ENCODE measurements at regions not wholly inside any gene's neighbourhood (a gene's known extent, or its start where the extent isn't known, plus 50 kb on each side); places are given as distances from the start of the nearest gene placed in this dataset.

- TF ChIP-seq CTCF (IDR thresholded peaks at IDR 0.05; ENCODE audit: insufficient read depth, low read length, poor library complexity, severe bottlenecking): no peak
- Histone ChIP-seq H3K36me3 (ENCODE audit: control insufficient read depth, insufficient read depth, low read length) (no peaks in the 10 kb centered on the region), H3K4me3 (replicated peaks; ENCODE audit: low read depth, low read length) (no peak overlapping the region), H3K27me3 (replicated peaks; ENCODE audit: control insufficient read depth, insufficient read depth, low read length) (no peaks in the 10 kb centered on the region)
- DNase-seq (ENCODE audit: extremely low read depth, insufficient read length): no peak
These were observed 54.9 kb upstream of the BACE2 start for GRCh38 chr21:41112740-41113692.

- no peak for TF ChIP-seq CTCF (IDR thresholded peaks at IDR 0.05; ENCODE audit: insufficient read depth, low read length, poor library complexity, severe bottlenecking)
- DNase-seq (ENCODE audit: extremely low read depth, insufficient read length): no peak
- Histone ChIP-seq H3K4me3 (replicated peaks; ENCODE audit: low read depth, low read length) (no peak overlapping the region), H3K36me3 (ENCODE audit: control insufficient read depth, insufficient read depth, low read length) (no peaks in the 10 kb centered on the region), H3K27me3 (replicated peaks; ENCODE audit: control insufficient read depth, insufficient read depth, low read length) (no peaks in the 10 kb centered on the region)
These were observed 52.1 kb upstream of the BACE2 start for GRCh38 chr21:41115851-41116250.

Measured in GM06990 (cell line).